HG02623 (cell line): ENCODE measurements at regions not wholly inside any gene's neighbourhood (a gene's known extent, or its start where the extent isn't known, plus 50 kb on each side); places are given as distances from the start of the nearest gene placed in this dataset.
"Not testable (repeated sequence)": the region's sequence is repeated elsewhere in the genome, so short reads cannot be mapped to it uniquely, and the experiment has no call there.

ENCODE experiments used
- ATAC-seq: cut with Tn5 transposase; IDR thresholded peaks from one replicate; pipeline ENCODE4 v1.9.1; 2021; ENCODE audit warnings: moderate library complexity; ENCODE audit not compliant: unreplicated experiment

DNA sequence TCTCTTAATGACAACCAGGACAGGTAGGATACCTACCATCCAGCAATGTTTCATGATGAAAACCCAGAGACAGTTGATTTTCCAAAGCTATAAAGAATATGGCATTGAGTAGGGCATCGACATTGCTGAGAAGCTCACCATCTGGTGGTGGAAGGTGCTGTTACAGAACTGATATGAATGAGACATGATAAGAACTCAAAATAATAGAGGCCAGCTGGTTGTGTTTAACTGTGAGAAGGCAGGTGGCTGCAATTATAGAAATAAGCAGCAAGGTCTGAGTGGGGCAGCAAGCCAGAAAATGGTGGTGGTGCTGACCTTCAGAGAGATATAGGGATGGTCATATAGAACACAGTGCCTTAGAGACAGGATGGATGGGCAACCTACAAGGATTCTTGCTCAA, 449.7 kb downstream of the BTG1 start:
- no peak for ATAC-seq

DNA sequence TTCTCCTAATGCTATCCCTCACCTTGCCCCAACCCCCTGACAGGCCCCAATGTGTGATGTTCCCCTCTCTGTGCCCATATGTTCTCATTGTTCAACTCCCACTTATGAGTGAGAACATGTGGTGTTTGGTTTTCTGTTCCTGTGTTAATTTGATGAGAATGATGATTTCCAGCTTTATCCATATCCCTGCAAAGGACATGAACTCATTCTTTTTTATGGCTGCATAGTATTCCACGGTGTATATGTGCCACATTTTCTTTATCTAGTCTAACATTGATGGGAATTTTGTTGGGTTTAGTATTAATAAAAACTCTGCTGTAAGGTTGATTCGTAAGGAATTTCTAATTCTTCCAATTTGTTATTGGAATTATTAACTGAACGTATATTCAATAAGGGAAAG, 450.2 kb downstream of the BTG1 start:
- not testable (repeated sequence) for ATAC-seq

- ATAC-seq = no peak
Observed at GRCh38 chr12:91690531-91690930, 455.1 kb downstream of the BTG1 start.

DNA sequence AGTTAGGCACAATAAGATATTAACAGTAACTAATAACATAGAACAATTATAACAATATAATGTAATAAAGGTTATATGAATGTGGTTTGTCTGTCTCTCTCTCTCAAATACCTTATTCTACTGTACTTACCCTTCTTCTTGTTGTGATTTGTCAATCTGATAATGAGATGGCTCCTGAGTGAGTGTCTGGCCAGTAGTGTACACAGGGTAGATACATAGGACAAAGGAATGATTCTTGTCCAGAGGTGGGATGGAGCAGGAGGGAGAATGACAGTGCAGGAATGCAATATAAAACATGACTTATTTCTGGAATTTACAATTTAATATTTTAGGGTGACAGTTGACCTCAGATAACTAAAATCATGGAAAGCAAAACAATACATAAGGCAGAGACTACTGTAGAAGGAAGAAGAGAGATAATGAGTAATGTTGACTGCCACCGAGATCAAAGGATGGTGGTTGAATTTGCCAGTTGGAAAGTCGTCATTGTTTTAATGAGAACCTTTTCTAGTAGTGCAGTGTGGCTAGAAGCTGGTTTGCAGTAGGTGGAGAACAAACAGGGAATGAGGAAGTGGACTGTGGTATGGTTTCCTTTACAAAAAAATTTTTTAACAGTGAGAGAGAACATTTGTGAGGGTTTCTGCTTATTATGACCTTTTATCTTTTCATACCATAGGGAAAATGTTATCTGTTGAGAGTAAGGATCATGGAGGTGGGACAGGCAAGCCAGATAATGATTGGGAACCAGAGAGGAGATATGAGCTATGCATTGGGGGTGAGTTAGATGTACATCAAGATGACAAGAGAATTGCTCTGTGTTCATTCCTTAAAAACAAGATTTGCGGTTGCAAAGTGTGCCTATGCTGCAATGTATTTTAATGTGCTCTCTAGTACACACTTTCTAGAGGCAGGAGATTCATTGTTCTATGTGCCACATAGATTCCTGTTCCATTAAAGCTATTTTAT, 458.3 kb downstream of the BTG1 start:
- no peak for ATAC-seq

DNA sequence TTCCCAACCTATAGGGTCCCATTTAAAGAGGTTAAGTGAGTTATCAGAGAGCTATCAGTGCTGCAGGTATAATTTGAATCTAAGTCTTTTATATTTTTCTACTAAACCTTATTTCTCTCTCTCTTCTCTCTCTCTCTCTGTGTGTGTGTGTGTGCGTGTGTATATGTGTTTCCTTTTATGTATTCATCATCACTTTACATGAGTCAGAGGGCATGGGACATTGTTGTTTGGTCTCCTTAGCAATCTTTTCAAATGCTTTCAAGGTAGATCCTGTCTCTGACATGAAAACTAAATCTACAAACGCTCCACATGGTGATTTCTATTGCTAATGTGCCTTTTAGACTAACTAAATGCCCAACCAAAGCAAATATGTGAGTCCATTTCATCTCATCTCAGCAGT, 459.7 kb downstream of the BTG1 start:
- ATAC-seq = no peak

DNA sequence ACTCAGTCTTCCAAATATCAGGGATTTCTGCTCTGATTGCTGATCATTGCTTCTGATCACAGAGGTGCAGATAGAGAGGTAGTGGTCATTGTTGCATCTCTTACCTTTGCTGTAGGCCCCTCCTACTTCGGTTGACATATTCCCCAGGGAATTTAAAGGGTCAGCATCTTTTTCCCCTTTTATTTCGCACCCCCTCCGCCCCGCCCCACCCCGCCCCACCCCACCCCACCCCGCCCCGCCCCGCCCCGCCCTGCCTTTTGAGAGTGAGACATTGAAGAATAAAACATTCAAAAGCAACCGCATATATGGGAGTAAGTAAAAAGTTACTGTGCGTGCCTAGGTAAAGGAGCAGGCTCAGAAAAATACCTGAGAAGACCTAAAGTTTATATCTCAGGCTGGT, 463.9 kb downstream of the BTG1 start:
- no peak for ATAC-seq

DNA sequence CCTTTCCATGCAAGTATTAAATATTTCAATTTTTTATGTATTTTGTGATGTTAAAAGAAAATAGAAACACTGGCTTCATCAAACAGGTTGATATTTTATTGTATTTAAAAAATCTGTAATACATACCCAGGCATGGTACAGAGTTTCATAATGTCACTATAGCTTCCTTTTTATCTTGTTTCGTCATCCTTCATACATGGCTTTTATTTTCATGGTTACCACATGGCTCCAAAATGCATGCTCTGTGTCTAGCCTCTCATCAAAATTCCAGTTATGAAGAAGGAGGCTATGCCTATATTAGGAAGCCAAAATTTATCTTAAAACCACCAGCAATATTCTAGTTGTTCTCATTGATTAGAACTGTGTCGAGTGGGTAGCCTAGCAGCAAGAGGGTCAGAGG, 464.8 kb downstream of the BTG1 start:
- ATAC-seq = no peak

GRCh38 chr12:91677556-91677955, 468.1 kb downstream of the BTG1 start:
- no peak for ATAC-seq

DNA sequence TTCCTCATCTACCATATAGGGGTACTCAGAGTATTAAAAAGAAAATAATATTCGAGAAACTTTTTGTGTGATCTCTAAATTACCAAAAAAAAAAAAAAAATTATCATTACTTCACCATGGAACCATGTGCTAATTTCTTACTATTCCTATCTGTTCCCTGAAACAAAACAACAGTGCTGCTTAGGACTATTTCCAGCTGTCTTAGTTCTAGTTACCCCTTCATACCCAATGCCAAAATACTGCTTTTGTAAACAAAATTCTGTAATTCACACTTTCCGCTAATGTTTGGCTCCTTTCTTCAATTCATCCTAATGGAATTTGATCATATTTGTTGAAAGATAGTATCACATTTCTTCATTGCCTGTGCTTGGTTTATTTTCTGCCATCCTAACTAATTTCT, 470.2 kb downstream of the BTG1 start:
- no peak for ATAC-seq

DNA sequence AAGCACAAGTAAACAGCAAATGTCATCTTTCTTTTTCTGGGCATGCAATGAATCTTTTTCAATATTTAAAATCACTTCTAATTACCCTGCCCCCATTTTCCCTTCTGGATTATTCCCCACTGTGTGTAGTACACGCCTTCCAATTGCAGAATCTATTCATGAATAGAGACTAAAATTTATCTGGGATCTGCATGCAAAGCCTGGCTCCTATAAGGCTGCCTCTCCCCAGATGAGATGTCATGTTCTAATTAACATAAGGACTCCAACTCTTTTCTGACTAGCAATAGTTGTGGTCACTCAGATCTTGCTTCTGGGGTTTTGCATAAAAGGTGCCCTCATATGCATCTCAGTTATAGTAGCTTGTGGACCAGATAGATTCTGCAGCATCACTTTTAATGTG, 473.5 kb downstream of the BTG1 start:
- no peak for ATAC-seq

DNA sequence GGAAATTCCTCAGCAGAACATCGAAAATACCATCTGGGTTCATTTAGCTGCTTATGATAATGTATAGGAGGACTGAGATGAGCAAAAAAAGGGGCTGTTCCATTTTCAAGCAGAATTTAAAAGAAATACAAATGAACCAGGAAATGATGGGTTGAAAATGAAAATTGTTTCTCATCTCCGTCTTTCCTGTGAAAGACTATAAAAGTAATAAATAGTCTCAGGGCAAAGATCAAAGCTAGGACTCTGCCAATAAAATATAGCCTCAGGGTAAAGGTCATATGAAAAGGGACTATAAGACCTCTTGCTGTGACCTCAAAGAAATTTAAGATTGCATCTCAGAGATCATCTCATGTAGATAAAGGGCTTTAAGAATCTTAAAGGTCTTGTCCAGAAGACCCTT, 478.0 kb downstream of the BTG1 start:
- ATAC-seq = no peak

DNA sequence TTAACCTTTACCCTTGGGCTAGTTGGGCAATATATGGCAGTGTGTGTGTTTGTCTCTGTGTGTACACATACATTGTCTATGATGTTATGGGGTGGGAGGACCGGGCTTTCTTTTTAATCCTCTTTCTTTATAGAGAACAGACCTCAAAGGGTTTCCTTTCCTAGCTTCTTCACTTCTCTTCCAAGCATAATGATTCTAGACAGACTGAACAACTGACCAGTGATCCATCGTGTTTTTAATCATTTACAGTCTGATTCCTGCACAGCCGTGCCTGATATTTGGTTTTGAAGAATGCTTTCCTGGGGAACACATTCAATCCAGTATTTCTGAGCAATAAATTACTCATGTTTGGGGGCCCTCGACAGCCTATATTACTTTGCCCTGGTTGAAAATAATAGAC, 481.1 kb upstream of the DCN start:
- no peak for ATAC-seq

DNA sequence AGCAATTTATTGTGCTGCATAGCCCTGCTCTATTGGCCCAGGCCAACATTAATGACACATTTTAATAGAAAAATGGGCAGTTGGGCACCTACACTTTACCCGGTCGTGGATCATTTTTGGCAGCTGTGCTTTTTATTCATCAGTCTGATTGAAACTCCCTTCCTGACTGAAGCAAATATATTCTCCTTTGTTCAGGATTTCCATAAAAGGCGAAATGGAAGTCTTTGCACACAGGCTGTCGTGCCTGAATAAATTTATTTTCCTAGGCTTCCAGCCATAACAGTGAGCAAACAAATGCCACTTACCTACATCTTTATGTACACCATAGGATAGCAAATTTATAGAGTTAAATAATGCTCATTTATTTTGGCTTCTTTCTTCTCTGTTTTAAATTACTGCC, 480.7 kb upstream of the DCN start:
- ATAC-seq = no peak

- ATAC-seq = no peak
Observed at GRCh38 chr12:91662021-91662420, 479.4 kb upstream of the DCN start.

DNA sequence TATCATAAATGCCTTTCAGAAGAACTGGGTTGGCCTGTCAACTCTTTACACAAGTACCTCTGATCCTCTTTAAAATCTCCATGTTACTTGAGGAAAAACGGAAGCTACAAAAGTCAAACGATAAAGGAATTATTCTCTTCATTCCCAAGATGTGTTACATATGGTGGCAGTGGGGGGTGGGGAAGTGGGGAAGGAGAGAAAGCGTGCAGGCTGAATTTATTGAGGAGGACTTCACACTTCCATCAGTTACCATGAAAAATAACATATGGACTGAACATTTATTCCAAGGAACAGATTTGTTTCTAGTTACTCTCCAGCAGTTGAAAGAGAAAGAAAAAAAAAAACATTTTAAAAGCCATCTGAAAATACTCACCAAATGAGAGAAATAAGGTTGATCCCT, 474.4 kb upstream of the DCN start:
- no peak for ATAC-seq

DNA sequence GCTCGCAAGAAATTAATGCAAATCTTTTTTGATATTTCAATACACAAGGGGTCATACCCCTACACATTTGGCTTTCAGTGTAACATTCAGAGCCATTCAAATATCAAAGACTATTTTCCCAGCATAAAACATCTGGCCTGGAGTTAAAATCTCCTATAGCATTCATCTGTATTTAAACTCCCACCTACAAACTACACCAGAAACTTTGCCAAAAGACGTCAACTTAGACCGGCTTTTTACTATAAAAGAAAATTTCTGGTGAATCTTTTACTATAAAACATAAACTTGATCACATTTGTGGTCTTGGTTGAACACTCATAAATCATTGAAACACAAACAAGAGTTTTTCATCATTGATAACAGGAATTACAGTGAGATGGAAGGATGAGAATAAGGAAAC, 473.3 kb upstream of the DCN start:
- ATAC-seq = no peak

GRCh38 chr12:91654087-91654486, 471.5 kb upstream of the DCN start:
- no peak for ATAC-seq

DNA sequence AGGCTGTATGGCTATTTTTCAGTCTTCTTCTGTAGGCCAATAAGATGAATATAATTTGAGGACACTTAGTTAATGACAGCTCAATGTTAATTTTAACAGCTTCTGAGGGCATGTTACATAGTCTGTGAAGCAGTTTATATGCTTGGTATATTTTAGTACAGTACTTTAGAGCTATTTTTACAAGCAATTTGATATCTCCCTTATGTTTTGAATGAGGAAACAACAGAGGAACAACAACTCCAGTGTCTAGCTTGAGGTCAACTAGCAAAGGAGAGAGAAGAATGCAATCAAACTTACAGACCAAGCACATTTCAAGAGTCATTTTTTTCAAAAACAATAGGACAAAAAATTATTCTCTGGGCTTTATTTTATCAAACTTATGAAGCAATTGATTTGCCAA, 469.1 kb upstream of the DCN start:
- ATAC-seq = no peak

GRCh38 chr12:91643763-91644162, 461.1 kb upstream of the DCN start:
- no peak for ATAC-seq

GRCh38 chr12:91640021-91640420, 457.4 kb upstream of the DCN start:
- no peak for ATAC-seq

- no peak for ATAC-seq
Observed at GRCh38 chr12:91639327-91639726, 456.7 kb upstream of the DCN start.

- no peak for ATAC-seq
Observed at GRCh38 chr12:91637789-91638624, 455.4 kb upstream of the DCN start.
